Ovary (tissue), 3 donors: ENCODE measurements at regions not wholly inside any gene's neighbourhood (a gene's known extent, or its start where the extent isn't known, plus 50 kb on each side); places are given as distances from the start of the nearest gene placed in this dataset.

Source experiments
- CTCF ChIP-seq, 3 donors: fragments of 450-650 bp in 2 of 3; fragments of 200-600 bp in 1 of 3; IDR thresholded peaks; one replicate each; pipeline versions ENCODE4 v1.5.1 to v1.8.0; 2016 to 2022; ENCODE audit warnings: antibody characterized with exemption in 3 of 3, mild to moderate bottlenecking in 1 of 3
- POLR2A ChIP-seq: fragments of 450-650 bp; IDR thresholded peaks from one replicate; pipeline ENCODE4 v1.6.1; 2017; ENCODE audit warnings: antibody characterized with exemption, mild to moderate bottlenecking, moderate library complexity
- donor health status: DM: no; HTN: no; CAD: no.

- TF ChIP-seq CTCF (IDR thresholded peaks at IDR 0.05) (no peak), POLR2A (no peak)
These were observed 146.5 kb downstream of the LACC1 start for GRCh38 chr13:44026194-44026593.
